GM23338 (cell line): ENCODE measurements at regions not wholly inside any gene's neighbourhood (a gene's known extent, or its start where the extent isn't known, plus 50 kb on each side); places are given as distances from the start of the nearest gene placed in this dataset.

Experiments used
- CREB1 ChIP-seq: fragments of 250-450 bp; sonication (Bioruptor Pico); IDR thresholded peaks from 2 replicates; pipeline ENCODE4 v1.5.0; 2020; ENCODE audit warnings: low read depth, mild to moderate bottlenecking, moderate library complexity
- EZH2 ChIP-seq: fragments of 200-600 bp; sonication (generic); IDR thresholded peaks from one replicate; pipeline ENCODE4 v1.8.0; 2017; ENCODE audit warnings: antibody characterized with exemption, mild to moderate bottlenecking, low read depth; ENCODE audit not compliant: unreplicated experiment
- EZH2phosphoT487 ChIP-seq: fragments of 200-600 bp; sonication (generic); IDR thresholded peaks from one replicate; pipeline ENCODE4 v1.8.1; 2018; ENCODE audit warnings: antibody characterized with exemption; ENCODE audit not compliant: unreplicated experiment
- JUNB ChIP-seq: IDR thresholded peaks from one replicate; pipeline ENCODE4 v1.6.1; 2016; ENCODE audit warnings: antibody characterized with exemption; ENCODE audit not compliant: unreplicated experiment
- NANOG ChIP-seq: IDR thresholded peaks from 2 replicates; pipeline ENCODE4 v1.6.1; 2016; ENCODE audit warnings: antibody characterized with exemption, borderline replicate concordance
- POLR2AphosphoS5 ChIP-seq: IDR thresholded peaks from 2 replicates; pipeline ENCODE4 v1.6.1; 2016; ENCODE audit warnings: antibody characterized with exemption, low read depth
- ZNF114 ChIP-seq: fragments of 250-450 bp; sonication (Bioruptor Pico); IDR thresholded peaks from 2 replicates; pipeline ENCODE4 v1.5.0; 2020; ENCODE audit warnings: mild to moderate bottlenecking, moderate library complexity
- ZNF331 ChIP-seq: fragments of 250-450 bp; sonication (Bioruptor Pico); IDR thresholded peaks from 2 replicates; pipeline ENCODE4 v1.5.0; 2020; ENCODE audit warnings: low read depth, mild to moderate bottlenecking, moderate library complexity
- TF ChIP-seq, protein P1 (sequence below): IDR thresholded peaks from one replicate; pipeline ENCODE4 v1.6.1; 2018; ENCODE audit warnings: antibody characterized with exemption; ENCODE audit not compliant: unreplicated experiment
- TF ChIP-seq, protein P2 (sequence below), 2 experiments: fragments of 200-600 bp in 1 of 2; sonication (generic) in 1 of 2; conservative IDR thresholded peaks; 2 replicates each; pipeline versions ENCODE4 v1.5.1 to v1.6.1; 2016 to 2017; ENCODE audit warnings: antibody characterized with exemption in 2 of 2, low read depth in 2 of 2, mild to moderate bottlenecking in 2 of 2, moderate library complexity in 1 of 2

DNA sequence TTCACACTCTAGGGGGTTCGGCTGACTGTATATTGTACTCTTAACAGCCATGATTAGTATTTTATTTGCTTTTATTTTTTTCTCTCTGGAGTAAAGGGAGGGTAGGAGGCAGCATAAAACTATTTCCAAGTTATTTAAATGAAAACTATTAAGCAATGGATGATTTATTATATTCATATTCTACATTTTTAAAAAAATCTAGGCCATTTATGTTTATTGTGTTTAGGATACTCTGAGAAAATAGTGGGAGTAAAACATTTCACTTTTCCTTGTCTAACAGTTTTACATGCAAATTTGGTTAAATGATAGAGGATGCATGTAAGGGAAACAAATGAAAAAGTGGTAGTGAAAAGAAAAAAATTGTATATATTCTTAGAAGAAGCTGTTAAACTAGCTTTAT, 276.3 kb downstream of the GAS1 start:
- TF ChIP-seq JUNB (no peak), EZH2 (no peak), POLR2AphosphoS5 (no peak), CREB1 (CRISPR knock-in tag) (no peak), NANOG (no peak), ZNF331 (no peak), EZH2phosphoT487 (no peak), ZNF114 (CRISPR knock-in tag) (no peak)
- TF ChIP-seq, protein P1, sequence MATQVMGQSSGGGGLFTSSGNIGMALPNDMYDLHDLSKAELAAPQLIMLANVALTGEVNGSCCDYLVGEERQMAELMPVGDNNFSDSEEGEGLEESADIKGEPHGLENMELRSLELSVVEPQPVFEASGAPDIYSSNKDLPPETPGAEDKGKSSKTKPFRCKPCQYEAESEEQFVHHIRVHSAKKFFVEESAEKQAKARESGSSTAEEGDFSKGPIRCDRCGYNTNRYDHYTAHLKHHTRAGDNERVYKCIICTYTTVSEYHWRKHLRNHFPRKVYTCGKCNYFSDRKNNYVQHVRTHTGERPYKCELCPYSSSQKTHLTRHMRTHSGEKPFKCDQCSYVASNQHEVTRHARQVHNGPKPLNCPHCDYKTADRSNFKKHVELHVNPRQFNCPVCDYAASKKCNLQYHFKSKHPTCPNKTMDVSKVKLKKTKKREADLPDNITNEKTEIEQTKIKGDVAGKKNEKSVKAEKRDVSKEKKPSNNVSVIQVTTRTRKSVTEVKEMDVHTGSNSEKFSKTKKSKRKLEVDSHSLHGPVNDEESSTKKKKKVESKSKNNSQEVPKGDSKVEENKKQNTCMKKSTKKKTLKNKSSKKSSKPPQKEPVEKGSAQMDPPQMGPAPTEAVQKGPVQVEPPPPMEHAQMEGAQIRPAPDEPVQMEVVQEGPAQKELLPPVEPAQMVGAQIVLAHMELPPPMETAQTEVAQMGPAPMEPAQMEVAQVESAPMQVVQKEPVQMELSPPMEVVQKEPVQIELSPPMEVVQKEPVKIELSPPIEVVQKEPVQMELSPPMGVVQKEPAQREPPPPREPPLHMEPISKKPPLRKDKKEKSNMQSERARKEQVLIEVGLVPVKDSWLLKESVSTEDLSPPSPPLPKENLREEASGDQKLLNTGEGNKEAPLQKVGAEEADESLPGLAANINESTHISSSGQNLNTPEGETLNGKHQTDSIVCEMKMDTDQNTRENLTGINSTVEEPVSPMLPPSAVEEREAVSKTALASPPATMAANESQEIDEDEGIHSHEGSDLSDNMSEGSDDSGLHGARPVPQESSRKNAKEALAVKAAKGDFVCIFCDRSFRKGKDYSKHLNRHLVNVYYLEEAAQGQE = no peak
- TF ChIP-seq, protein P2, sequence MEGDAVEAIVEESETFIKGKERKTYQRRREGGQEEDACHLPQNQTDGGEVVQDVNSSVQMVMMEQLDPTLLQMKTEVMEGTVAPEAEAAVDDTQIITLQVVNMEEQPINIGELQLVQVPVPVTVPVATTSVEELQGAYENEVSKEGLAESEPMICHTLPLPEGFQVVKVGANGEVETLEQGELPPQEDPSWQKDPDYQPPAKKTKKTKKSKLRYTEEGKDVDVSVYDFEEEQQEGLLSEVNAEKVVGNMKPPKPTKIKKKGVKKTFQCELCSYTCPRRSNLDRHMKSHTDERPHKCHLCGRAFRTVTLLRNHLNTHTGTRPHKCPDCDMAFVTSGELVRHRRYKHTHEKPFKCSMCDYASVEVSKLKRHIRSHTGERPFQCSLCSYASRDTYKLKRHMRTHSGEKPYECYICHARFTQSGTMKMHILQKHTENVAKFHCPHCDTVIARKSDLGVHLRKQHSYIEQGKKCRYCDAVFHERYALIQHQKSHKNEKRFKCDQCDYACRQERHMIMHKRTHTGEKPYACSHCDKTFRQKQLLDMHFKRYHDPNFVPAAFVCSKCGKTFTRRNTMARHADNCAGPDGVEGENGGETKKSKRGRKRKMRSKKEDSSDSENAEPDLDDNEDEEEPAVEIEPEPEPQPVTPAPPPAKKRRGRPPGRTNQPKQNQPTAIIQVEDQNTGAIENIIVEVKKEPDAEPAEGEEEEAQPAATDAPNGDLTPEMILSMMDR (conservative IDR thresholded peaks at IDR 0.05; ENCODE audit: low read depth in 2 of 2) = no peak
